PFSK-1 (cell line): ENCODE measurements at regions not wholly inside any gene's neighbourhood (a gene's known extent, or its start where the extent isn't known, plus 50 kb on each side); places are given as distances from the start of the nearest gene placed in this dataset.

Experiments used
- FOXP2 ChIP-seq: optimal IDR thresholded peaks from 2 replicates; pipeline ENCODE3; 2011; ENCODE audit warnings: borderline replicate concordance, control low read depth, inconsistent platforms; ENCODE audit not compliant: insufficient read depth; ENCODE audit errors: extremely low read length, extremely low read depth
- POLR2AphosphoS5 ChIP-seq: IDR thresholded peaks from 2 replicates; pipeline ENCODE4 v1.6.1; 2012; ENCODE audit warnings: low read depth, mild to moderate bottlenecking, control low read depth, low read length, moderate library complexity
- SIN3A ChIP-seq: IDR thresholded peaks from 2 replicates; pipeline ENCODE4 v1.6.1; 2012; ENCODE audit warnings: mild to moderate bottlenecking, low read length, moderate library complexity, borderline replicate concordance; ENCODE audit not compliant: insufficient read depth
- TAF1 ChIP-seq: IDR thresholded peaks from 2 replicates; pipeline ENCODE4 v1.6.1; 2012; ENCODE audit warnings: low read length, control low read depth, borderline replicate concordance; ENCODE audit not compliant: insufficient read depth
- TF ChIP-seq, protein P1 (sequence below), 2 experiments: IDR thresholded peaks; 2 replicates each; pipeline versions ENCODE4 v1.6.1 to v1.8.0; 2011 to 2012; ENCODE audit warnings: low read depth in 2 of 2, low read length in 2 of 2, control low read depth in 1 of 2, inconsistent platforms in 1 of 2, mild to moderate bottlenecking in 1 of 2, moderate library complexity in 1 of 2; ENCODE audit not compliant: insufficient read depth in 1 of 2

- TF ChIP-seq SIN3A (no peak), FOXP2 (no peak), TAF1 (no peak), POLR2AphosphoS5 (no peak)
- TF ChIP-seq, protein P1, sequence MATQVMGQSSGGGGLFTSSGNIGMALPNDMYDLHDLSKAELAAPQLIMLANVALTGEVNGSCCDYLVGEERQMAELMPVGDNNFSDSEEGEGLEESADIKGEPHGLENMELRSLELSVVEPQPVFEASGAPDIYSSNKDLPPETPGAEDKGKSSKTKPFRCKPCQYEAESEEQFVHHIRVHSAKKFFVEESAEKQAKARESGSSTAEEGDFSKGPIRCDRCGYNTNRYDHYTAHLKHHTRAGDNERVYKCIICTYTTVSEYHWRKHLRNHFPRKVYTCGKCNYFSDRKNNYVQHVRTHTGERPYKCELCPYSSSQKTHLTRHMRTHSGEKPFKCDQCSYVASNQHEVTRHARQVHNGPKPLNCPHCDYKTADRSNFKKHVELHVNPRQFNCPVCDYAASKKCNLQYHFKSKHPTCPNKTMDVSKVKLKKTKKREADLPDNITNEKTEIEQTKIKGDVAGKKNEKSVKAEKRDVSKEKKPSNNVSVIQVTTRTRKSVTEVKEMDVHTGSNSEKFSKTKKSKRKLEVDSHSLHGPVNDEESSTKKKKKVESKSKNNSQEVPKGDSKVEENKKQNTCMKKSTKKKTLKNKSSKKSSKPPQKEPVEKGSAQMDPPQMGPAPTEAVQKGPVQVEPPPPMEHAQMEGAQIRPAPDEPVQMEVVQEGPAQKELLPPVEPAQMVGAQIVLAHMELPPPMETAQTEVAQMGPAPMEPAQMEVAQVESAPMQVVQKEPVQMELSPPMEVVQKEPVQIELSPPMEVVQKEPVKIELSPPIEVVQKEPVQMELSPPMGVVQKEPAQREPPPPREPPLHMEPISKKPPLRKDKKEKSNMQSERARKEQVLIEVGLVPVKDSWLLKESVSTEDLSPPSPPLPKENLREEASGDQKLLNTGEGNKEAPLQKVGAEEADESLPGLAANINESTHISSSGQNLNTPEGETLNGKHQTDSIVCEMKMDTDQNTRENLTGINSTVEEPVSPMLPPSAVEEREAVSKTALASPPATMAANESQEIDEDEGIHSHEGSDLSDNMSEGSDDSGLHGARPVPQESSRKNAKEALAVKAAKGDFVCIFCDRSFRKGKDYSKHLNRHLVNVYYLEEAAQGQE (IDR thresholded peaks at IDR 0.05; ENCODE audit: insufficient read depth in 1 of 2, low read depth in 2 of 2, low read length in 2 of 2) = no peak
Observed at GRCh38 chr19:32104153-32104849, 241.1 kb upstream of the ZNF507 start.

DNA sequence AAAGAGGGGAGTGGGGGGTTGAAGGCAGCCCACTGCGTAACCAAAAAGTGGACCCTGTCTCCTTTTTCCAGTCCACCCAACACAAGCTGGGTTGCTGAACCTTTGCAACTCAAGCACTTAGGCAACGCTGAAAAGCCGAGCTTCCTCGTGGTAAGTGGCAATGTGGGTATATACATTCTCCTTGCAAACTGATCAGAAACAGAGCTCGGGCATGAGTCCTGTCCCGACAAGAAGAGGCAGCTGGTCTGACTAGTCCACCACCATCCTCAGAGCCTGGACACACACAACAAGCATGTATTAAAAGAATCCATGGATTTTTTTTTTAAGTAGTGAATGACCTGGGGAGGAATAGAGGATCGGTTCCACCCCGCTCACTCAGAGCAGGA lies 240.6 kb upstream of the ZNF507 start:
- no peak for TF ChIP-seq POLR2AphosphoS5
- no peak for TF ChIP-seq FOXP2
- TF ChIP-seq TAF1 = no peak
- no peak for TF ChIP-seq SIN3A
- TF ChIP-seq, protein P1 (IDR thresholded peaks at IDR 0.05; ENCODE audit: insufficient read depth in 1 of 2, low read depth in 2 of 2, low read length in 2 of 2) = no peak

- TF ChIP-seq SIN3A (no peak), TAF1 (no peak), FOXP2 (no peak), POLR2AphosphoS5 (no peak)
- TF ChIP-seq, protein P1 (IDR thresholded peaks at IDR 0.05; ENCODE audit: insufficient read depth in 1 of 2, low read depth in 2 of 2, low read length in 2 of 2) = no peak
Observed at GRCh38 chr19:32105527-32106310, 239.7 kb upstream of the ZNF507 start.

DNA sequence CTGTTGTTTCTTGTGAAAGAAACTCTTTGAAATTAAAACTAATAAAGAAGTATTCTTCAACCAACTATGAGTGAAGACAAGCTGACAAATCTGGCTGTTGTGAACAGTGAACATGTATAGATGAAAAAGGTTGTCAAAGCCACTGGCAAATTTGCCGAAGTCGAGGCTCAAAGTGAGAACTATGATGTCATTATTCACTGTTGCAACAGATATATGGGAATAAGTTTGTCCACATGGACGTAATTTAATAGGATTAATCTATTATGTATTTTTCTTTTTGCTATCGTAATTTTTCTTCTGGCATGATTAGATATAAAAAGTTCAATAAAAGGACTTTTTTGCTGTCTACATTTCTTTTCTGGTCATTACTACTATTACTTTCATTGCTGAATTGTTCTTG lies 223.2 kb upstream of the ZNF507 start:
- no peak for TF ChIP-seq TAF1
- TF ChIP-seq, protein P1 (IDR thresholded peaks at IDR 0.05; ENCODE audit: insufficient read depth in 1 of 2, low read depth in 2 of 2, low read length in 2 of 2) = no peak
- no peak for TF ChIP-seq FOXP2
- TF ChIP-seq SIN3A = no peak
- TF ChIP-seq POLR2AphosphoS5 = no peak
